HG03457 (cell line): ENCODE measurements at regions not wholly inside any gene's neighbourhood (a gene's known extent, or its start where the extent isn't known, plus 50 kb on each side); places are given as distances from the start of the nearest gene placed in this dataset.
"Not testable (repeated sequence)": the region's sequence is repeated elsewhere in the genome, so short reads cannot be mapped to it uniquely, and the experiment has no call there.

Source experiments
- ATAC-seq: cut with Tn5 transposase; IDR thresholded peaks from one replicate; pipeline ENCODE4 v1.9.1; 2021; ENCODE audit warnings: moderate number of reproducible peaks; ENCODE audit not compliant: unreplicated experiment

DNA sequence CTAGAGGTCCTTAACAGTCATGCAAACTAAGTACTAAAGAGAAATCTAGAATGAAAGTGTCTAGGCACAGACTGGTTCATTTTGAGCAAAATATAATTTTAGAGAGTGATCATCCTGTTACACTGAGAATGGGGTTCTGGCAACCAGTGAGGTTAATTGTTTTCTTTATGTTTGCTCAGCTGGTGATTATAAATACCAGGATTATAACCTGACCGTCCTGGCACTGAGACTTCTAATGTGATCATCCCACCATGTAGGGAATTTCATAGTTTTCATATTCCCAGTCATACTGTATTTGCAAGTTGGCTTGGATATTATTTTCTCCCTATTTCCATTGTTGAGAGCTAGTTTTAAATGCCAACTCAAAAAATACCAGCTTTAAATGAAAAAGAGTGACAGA lies 852.5 kb upstream of the LRATD1 start:
- no peak for ATAC-seq

DNA sequence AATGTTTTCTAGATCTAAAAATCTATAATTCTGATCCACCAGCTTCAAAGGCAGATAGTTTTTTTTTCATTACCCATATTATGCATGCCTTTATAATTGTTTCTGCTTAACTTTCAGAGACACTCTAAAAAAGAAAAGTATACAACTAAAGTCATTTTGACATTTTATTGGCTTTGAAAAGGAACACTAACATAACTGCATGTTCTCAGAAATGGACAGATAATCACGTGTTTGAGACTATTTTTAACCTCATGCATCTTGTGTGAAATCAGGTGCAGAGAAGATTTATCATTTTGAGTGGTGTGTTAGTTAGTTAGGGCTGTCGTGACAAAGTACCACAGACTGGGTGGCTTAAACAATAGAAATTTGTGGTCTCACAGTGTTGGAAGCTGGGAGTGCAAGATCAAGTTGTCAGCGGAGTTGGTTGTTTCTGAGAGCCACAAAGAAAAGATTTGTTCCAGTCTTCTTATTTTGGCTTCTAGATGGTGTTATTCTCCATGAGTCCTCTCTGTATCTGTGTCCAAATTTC lies 841.4 kb upstream of the LRATD1 start:
- ATAC-seq, result no peak

GRCh38 chr2:13806539-13806938 lies 826.0 kb upstream of the LRATD1 start:
- ATAC-seq, result no peak

- no peak for ATAC-seq
These were observed 819.3 kb upstream of the LRATD1 start for GRCh38 chr2:13813236-13813635.

- ATAC-seq, result no peak
These were observed 814.5 kb upstream of the LRATD1 start for GRCh38 chr2:13818002-13818401.

DNA sequence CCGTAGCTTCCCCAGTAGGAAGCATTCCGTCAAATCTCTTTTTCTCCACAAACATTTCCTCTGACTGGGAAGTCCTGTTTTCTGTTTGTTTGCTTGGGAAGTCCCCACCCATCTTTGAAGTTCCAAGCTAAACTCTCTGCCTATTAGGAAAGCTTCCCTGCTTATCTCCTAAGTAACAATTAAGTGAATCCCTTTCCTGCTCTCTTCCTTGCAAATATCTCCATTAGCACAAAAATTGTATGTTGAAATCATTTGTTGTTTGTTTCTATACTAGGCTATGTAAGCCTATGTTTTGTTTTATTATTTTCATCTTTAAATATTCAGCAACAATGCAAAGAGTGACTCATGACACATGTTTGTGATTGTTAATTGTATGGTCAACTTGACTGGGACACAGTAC lies 812.6 kb upstream of the LRATD1 start:
- no peak for ATAC-seq

- ATAC-seq, result no peak
These were observed 811.1 kb upstream of the LRATD1 start for GRCh38 chr2:13821255-13821880.

DNA sequence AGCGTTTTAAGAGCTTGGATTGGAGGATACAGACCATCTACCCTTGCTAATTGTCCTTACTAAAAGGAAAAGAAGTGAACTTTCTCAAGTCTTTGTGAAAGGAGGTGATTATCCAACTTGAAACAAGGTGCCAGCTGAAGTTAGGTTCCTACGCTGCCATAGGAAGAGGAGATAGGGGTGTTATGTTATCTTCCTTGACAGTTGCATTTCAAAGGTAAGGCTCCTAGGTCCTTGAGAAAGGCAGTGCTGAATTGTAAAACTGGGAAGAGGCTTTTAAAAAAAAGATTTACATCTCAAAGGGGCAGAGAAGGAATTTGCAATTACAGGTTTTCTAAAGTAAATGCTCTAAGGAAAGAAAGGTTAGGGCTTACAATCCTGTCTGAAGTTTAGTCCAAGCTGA lies 810.2 kb upstream of the LRATD1 start:
- no peak for ATAC-seq

DNA sequence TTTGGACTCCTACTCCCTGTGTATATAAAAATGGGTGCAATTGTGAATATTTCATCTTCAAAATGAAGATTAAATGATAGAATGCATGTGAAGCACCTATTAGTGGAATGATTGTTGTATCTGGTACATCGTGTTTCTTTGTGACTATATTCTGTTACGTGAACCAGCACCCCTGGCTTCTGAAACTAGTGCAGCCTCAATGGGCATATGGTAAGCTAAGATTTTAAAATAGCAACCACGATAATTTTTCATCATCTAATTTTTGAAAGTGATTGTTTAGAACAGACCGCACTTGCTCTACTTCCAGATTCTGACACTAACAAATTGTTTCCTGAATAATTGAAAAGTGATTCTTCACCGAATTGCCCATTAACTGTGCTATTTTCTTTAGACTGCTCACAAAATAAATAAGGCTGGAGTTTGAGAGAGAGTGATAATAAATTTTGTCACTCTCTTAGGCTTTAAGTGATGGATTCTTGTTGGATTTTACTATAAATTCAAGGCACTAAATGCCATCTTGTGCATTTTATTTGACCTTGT lies 806.1 kb upstream of the LRATD1 start:
- no peak for ATAC-seq

GRCh38 chr2:13858626-13859025 lies 773.9 kb upstream of the LRATD1 start:
- ATAC-seq, result no peak

GRCh38 chr2:13868275-13868674 lies 764.2 kb upstream of the LRATD1 start:
- ATAC-seq, result not testable (repeated sequence)

GRCh38 chr2:13876491-13877037 lies 756.0 kb upstream of the LRATD1 start:
- ATAC-seq, result no peak

DNA sequence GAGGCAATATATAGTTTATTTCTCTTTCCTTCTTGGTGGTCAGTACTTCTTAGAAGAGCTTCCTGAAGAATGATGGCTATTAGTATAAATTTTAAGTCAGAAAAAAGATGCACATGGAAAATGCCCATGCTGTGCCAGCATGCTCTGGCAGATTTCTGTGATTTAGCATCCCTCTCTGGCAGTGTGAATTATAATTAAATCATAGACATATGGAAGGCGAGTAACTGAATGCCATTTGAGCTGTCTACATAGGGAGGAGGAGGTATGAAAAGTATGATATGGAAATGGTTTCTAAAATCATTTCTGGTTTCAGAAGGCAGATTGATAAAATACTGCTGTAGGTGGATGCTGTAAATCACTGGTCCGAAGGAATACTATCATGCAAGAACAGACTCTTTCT lies 754.9 kb upstream of the LRATD1 start:
- ATAC-seq, result no peak

DNA sequence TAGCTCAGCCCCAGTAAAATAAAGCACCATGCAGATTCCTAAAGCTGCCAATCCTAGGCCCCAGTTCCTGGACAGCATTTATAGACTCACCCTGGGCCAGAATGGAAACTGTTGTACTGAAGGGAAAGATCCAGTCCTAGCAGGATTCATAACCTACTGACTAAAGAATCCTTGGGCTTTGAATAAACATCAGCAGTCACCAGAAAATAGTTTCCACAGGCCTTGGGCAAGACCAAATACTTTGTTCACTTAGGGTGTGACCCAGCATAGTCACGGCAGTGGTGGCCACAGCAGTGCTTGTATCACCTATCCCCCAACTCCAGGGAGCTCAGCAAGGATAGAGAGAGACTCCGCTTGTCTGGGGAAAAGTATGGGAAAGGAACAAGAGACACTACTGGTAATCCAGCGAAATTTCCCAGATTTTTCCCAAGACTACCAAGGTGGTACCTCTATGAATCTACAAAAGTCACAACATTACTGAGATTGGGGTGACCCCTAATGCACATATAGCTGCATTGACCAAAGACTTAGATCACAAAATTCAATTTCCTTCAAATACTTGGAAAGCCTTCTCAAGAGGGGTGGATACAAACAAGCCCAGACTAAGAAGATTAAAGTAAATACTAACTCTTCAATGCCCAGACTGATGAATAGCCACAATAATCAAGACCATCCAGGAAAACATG lies 748.1 kb upstream of the LRATD1 start:
- ATAC-seq, result no peak

GRCh38 chr2:13901526-13901925 lies 731.0 kb upstream of the LRATD1 start:
- no peak for ATAC-seq

DNA sequence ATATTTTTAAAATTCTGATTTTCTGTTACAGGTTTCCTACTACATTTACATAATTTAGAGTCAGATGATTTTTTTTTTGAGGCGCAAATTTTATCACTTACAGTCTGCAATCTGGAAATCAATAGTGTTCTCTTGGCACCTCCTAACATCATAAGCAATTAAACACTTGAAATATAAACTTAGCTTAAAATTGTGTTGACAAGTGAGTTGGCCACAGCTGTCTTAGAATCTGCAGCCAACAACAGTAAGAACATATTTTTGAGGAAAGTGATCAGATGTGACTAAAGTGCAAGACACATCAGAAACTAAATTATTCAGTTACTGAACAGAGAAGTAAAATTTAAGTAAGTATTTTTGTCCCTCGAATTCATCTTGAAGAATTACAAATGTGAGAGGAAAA lies 726.7 kb upstream of the LRATD1 start:
- ATAC-seq, result no peak

DNA sequence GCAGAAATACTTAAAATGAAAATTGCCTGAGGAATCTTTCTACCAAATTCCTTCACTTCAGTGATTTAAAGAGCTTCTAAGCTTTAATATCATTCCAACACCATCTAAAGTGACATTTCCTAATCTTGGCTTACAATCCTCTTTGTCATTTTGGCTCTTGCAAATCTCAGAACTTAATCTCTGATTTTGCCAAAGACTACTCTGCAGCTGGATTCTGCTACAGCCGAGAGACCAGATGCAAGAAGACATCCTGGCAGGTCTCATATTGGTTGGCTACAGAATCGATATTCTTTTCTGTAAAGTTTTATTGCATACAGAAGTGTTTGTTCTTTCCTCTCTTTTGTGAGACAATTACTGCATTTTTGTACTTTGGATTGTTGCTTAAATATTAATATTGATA lies 716.5 kb upstream of the LRATD1 start:
- no peak for ATAC-seq

- ATAC-seq, result no peak
These were observed 714.6 kb upstream of the LRATD1 start for GRCh38 chr2:13917958-13918357.

GRCh38 chr2:13919981-13920382 lies 712.5 kb upstream of the LRATD1 start:
- ATAC-seq, result no peak

GRCh38 chr2:13921245-13921644 lies 711.3 kb upstream of the LRATD1 start:
- no peak for ATAC-seq

- no peak for ATAC-seq
These were observed 708.7 kb upstream of the LRATD1 start for GRCh38 chr2:13923823-13924222.

- no peak for ATAC-seq
These were observed 690.4 kb upstream of the LRATD1 start for GRCh38 chr2:13942111-13942510.
